HG03060 (cell line): ENCODE measurements at regions not wholly inside any gene's neighbourhood (a gene's known extent, or its start where the extent isn't known, plus 50 kb on each side); places are given as distances from the start of the nearest gene placed in this dataset.
A peak's percentile ranks its signal among the peaks of the same experiment; 100 is the strongest.
"Not testable (repeated sequence)": the region's sequence is repeated elsewhere in the genome, so short reads cannot be mapped to it uniquely, and the experiment has no call there.

Experiments
- ATAC-seq: cut with Tn5 transposase; IDR thresholded peaks from one replicate; pipeline ENCODE4 v1.9.1; 2021; ENCODE audit warnings: low read depth, moderate number of reproducible peaks; ENCODE audit not compliant: unreplicated experiment

- ATAC-seq: not testable (repeated sequence)
These were observed 215.5 kb upstream of the SGCG start for GRCh38 chr13:22965011-22965857.

GRCh38 chr13:22965858-22966239 lies 214.9 kb upstream of the SGCG start:
- not testable (repeated sequence) for ATAC-seq

GRCh38 chr13:22966753-22967152 lies 214.0 kb upstream of the SGCG start:
- not testable (repeated sequence) for ATAC-seq

- no peak for ATAC-seq
These were observed 213.1 kb upstream of the SGCG start for GRCh38 chr13:22967669-22968068.

- ATAC-seq: no peak
These were observed 200.8 kb upstream of the SGCG start for GRCh38 chr13:22979952-22980351.

GRCh38 chr13:22980936-22981335 lies 199.8 kb upstream of the SGCG start:
- ATAC-seq: no peak

GRCh38 chr13:22993148-22993547 lies 187.6 kb upstream of the SGCG start:
- no peak for ATAC-seq

- ATAC-seq: no peak
These were observed 177.3 kb upstream of the SGCG start for GRCh38 chr13:23003446-23003845.

GRCh38 chr13:23007426-23007825 lies 173.4 kb upstream of the SGCG start:
- no peak for ATAC-seq

- no peak for ATAC-seq
These were observed 162.6 kb upstream of the SGCG start for GRCh38 chr13:23018143-23018542.

- peak; percentile 90 for ATAC-seq
These were observed 160.4 kb upstream of the SGCG start for GRCh38 chr13:23020246-23020843.

GRCh38 chr13:23021906-23022305 lies 158.9 kb upstream of the SGCG start:
- no peak for ATAC-seq

GRCh38 chr13:23022704-23023103 lies 158.1 kb upstream of the SGCG start:
- no peak for ATAC-seq

- no peak for ATAC-seq
These were observed 154.7 kb upstream of the SGCG start for GRCh38 chr13:23025864-23026608.

GRCh38 chr13:23039266-23039935 lies 141.4 kb upstream of the SGCG start:
- no peak for ATAC-seq

GRCh38 chr13:23042181-23042580 lies 138.6 kb upstream of the SGCG start:
- no peak for ATAC-seq

- no peak for ATAC-seq
These were observed 135.9 kb upstream of the SGCG start for GRCh38 chr13:23044906-23045305.

- no peak for ATAC-seq
These were observed 130.7 kb upstream of the SGCG start for GRCh38 chr13:23050126-23050525.

GRCh38 chr13:23053711-23054110 lies 127.1 kb upstream of the SGCG start:
- not testable (repeated sequence) for ATAC-seq

GRCh38 chr13:23059173-23059572 lies 121.6 kb upstream of the SGCG start:
- ATAC-seq: no peak

- no peak for ATAC-seq
These were observed 119.8 kb upstream of the SGCG start for GRCh38 chr13:23060959-23061358.
